Mesodermal cell (in vitro differentiated cells): ENCODE measurements at regions not wholly inside any gene's neighbourhood (a gene's known extent, or its start where the extent isn't known, plus 50 kb on each side); places are given as distances from the start of the nearest gene placed in this dataset.
"Not testable (repeated sequence)": the region's sequence is repeated elsewhere in the genome, so short reads cannot be mapped to it uniquely, and the experiment has no call there.

ENCODE experiments used
- H3K27ac ChIP-seq: 2 replicates; pipeline ENCODE4 v1.7.0; 2013; ENCODE audit warnings: mild to moderate bottlenecking, low read depth, low read length, moderate library complexity; ENCODE audit not compliant: severe bottlenecking
- H3K36me3 ChIP-seq: 2 replicates; pipeline ENCODE4 v1.7.1; 2013; ENCODE audit warnings: mild to moderate bottlenecking, low read length, moderate library complexity; ENCODE audit not compliant: control insufficient read depth, insufficient read depth
- H3K4me1 ChIP-seq: one replicate; pipeline ENCODE4 v1.7.1; 2013; ENCODE audit warnings: mild to moderate bottlenecking, low read length; ENCODE audit not compliant: insufficient read depth, control insufficient read depth, poor library complexity, severe bottlenecking
- H3K4me3 ChIP-seq: 2 replicates; pipeline ENCODE4 v1.7.0; 2013; ENCODE audit warnings: low read length, control low read depth, mild to moderate bottlenecking; ENCODE audit not compliant: insufficient read depth, poor library complexity, severe bottlenecking; ENCODE audit errors: extremely low read depth
- H3K9me3 ChIP-seq: 2 replicates; pipeline ENCODE4 v1.7.1; 2013; ENCODE audit warnings: mild to moderate bottlenecking, low read length, moderate library complexity; ENCODE audit not compliant: control insufficient read depth
- WGBS, 2 experiments: methylation state at CpG; one replicate each; pipeline ENCODE4 v1.1.5; 2013; ENCODE audit warnings: missing lambda C conversion rate in 2 of 2; ENCODE audit not compliant: insufficient coverage in 2 of 2; 5-methylcytosine and 5-hydroxymethylcytosine counted together

DNA sequence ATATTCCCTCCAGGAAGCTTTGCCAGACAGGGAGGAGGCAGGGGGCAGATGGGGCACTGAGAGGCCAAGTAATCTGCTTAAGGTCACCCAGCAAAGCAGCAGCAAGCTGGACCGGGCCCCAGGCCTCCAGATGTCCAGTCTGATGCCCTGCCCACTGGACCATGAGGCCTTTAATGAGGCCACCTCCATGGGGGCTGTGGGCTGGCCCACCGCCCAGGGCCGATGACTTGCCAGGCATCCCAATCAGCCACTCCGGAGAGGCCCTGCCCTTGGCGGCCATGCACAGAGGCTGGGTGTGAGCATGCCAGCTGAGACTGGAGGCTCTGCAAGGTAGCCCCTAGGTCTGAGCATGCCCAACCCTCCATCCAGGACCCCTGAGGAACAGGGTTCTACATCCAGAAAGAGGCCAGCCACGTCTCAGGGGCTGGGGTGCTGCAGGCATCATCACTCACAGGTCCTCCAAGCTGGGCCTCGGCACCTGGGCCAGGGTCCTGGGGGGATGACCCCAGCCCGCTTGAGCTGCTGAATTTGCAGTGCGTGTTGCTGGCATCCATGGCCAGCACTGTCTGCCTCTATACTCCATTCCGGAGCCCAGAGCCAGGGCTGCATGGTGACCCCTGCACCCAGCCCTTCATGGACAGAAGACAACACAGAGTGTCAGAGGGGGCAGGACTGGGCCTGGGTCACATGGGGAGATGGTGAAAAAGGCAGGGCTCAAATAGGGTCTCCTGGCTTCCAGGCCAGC, 164.2 kb downstream of the INHBB start:
- no peak overlapping the region for H3K4me3 ChIP-seq
- no peaks in the 10 kb centered on the region for H3K9me3 ChIP-seq
- no peak overlapping the region for H3K27ac ChIP-seq
- 87 to 90% methylated on average over 9 to 10 of the region's 10 CpGs for WGBS, 2 experiments
- H3K36me3 ChIP-seq, result no peaks in the 10 kb centered on the region
- H3K4me1 ChIP-seq, result peaks cover 3% of the 10 kb centered on the region

DNA sequence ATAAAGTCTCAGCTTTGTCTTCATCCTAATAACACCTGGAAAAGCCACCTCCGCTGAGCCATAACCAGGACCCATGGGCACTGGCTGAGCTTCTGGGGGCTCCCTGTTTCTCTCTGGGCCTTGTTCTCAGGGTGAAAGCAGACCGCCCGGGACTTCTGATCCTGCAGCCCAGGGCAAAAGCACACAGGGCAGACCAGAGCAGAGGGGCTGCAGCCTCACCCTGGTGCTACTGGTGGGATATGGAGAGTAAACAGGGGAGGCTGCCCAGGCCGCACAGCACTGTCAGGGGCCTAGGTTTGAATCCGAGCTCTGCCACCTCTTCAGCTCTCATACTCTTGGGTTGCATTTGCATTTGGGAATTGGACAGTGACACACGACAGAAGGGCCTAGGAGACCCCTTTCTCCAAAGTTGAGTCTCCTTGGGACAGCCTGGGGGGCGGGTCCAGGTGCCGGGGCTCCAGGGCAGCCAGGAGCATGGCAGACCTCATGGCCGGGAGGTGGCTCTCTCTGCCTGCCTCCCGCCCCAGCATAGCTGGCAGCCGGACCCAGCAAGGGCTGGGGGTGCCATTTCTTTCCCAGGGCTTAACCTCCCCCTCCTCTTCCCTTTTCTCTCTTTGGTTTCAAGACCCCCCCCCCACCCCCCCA, 164.9 kb downstream of the INHBB start:
- WGBS, 2 experiments, result 87 to 88% methylated on average over 8 to 9 of the region's 11 CpGs
- Histone ChIP-seq H3K9me3 (no peaks in the 10 kb centered on the region), H3K4me1 (peaks cover 3% of the 10 kb centered on the region), H3K36me3 (no peaks in the 10 kb centered on the region), H3K27ac (no peak overlapping the region), H3K4me3 (no peak overlapping the region)

DNA sequence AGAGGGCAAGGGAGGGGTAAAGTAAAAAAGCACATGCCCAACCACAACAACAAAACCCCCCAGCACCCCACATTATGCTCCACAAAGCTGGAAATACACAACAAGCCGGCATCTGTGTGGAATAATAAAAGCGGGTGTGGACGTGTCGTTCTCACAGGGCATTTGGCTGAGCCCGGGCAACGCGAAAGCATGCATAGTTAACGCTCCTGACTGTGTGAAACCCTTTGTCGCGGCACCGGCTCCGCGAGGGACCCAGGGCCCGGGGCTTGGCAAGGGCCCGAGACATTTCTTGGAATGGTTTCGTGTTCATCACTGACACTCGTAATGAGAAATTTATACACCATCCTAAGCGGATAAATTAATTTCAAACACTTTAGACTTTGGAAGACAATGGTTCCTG, 165.6 kb downstream of the INHBB start:
- Histone ChIP-seq H3K36me3 (no peaks in the 10 kb centered on the region), H3K9me3 (no peaks in the 10 kb centered on the region), H3K27ac (no peak overlapping the region), H3K4me3 (no peak overlapping the region), H3K4me1 (peaks cover 3% of the 10 kb centered on the region)
- WGBS, 2 experiments, result 26 to 31% methylated on average over 13 to 17 of the region's 18 CpGs

DNA sequence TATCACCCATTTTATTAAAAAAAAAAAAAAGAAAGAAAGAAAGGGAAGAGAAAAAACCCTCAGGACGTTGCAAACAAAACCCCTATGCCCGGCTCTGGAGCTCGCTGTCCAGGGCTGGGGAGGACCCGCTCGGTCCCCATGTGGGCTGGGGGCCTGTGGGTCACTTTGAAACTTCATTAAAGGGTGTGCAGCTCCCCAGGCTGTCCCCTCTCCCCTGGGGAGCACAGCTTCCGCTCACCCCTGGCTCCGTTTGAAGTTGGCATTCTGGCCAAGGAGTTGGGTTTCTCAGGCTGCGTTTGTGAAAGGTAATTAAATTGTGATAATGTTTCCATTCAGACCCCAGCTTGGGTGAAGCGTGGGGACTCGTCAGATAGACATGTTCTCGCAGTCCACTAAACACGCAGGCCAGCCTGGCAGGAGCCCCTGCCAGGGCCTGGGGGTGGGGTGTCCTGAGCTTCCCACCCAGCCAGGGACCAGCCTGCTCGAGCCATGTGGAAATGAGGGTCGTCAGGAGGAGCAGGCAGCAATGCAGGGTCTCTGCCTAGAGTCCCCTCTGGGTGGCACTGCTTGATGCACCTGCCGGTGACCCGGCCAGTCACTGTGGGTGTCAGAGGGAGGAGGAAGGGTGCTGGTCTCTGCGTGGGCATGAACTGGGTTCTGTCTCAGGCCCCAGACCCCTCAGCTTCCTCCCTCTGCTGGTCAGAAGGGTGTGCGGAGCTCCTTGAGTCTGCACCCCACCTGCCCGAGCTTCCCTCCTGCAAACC, 166.2 kb downstream of the INHBB start:
- WGBS, 2 experiments, result 70 to 71% methylated on average over 12 to 16 of the region's 19 CpGs
- H3K36me3 ChIP-seq, result no peaks in the 10 kb centered on the region
- peaks cover 3% of the 10 kb centered on the region for H3K4me1 ChIP-seq
- H3K4me3 ChIP-seq, result no peak overlapping the region
- H3K9me3 ChIP-seq, result no peaks in the 10 kb centered on the region
- no peak overlapping the region for H3K27ac ChIP-seq

DNA sequence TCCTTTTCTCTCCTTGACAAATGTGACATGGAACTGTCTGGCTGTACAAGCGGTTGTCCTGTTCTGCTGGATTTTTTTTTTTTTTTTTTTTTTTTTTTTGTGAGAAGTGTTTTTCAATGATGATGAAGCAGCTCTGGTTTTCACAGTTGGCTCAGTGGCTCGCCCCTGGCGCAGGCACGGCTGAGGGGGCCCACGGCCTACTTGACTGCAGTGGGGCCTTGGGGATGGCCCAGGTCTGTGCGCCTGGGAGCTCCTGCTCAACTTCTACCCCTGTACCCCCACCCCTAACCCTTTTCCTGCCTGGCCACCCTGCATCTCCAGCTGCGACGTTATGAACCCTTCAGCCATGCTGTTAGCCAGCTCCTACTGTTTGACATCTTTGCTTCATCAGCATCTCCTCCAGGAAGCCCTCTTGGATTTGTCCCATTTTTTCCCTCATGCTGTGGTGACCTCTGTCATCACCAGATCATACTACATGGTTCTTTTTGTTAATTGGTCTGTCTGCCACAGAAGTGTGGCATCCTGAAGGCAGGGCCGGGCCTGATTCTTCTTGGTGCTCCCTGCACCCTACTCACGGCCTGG, 167.9 kb downstream of the INHBB start:
- 90 to 91% methylated on average over 8 of the region's 10 CpGs for WGBS, 2 experiments
- no peak overlapping the region for H3K4me3 ChIP-seq
- no peaks in the 10 kb centered on the region for H3K36me3 ChIP-seq
- no peaks in the 10 kb centered on the region for H3K9me3 ChIP-seq
- H3K4me1 ChIP-seq, result peaks cover 3% of the 10 kb centered on the region
- no peak overlapping the region for H3K27ac ChIP-seq

DNA sequence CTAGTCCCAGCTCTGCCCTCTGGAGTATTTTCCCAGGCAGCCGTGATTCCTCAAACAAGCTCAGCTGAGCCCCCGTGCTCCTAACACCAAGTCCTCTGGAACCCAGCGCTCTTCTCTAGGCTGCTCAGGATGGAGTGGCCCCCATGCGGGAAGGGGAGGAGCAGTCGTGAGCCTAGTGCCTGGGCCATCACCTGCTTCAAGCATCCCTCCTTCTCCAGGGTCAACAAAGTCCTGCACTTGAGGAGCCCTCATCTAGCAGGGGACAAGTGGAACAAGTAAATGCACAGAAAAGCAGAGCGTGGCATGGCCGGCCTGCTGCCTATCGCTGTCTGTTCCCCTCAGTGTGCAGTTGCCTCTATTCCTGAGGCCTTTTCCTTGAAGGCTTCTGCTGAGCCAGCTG, 168.6 kb downstream of the INHBB start:
- H3K36me3 ChIP-seq, result no peaks in the 10 kb centered on the region
- H3K4me3 ChIP-seq, result no peak overlapping the region
- WGBS, 2 experiments, result 71% methylated on average over 7 to 8 of the region's 8 CpGs
- H3K4me1 ChIP-seq, result peaks cover 3% of the 10 kb centered on the region
- no peaks in the 10 kb centered on the region for H3K9me3 ChIP-seq
- H3K27ac ChIP-seq, result no peak overlapping the region

DNA sequence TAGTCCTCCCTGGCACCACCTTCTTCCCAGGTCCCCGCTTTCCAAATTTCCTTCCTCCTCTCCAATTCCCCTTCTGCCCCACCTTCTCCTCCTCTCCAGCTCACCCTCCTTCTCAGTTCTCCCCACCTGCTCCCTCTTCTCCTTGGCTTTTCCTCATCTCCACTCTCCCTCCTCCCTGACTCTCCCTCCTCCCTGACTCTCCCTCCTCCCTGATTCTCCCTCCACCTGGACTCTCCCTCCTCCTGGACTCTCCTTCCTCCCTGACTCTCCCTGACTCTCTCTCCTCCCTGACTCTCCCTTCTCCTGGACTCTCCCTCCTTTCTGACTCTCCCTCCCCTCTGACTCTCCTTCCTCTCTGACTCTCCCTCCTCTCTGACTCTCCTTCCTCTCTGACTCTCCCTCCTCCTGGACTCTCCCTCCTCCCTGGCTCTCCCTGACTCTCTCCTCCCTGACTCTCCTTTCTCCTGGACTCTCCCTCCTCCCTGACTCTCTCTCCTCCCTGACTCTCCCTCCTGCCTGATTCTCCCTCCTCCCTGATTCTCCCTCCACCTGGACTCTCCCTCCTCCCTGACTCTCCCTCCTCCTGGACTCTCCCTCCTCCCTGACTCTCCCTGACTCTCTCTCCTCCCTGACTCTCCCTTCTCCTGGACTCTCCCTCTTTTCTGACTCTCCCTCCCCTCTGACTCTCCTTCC, 169.3 kb downstream of the INHBB start:
- not testable (repeated sequence) for H3K4me3 ChIP-seq, H3K36me3 ChIP-seq, H3K9me3 ChIP-seq, H3K27ac ChIP-seq, H3K4me1 ChIP-seq
- WGBS, 2 experiments, result 95 to 100% methylated on average over 1 of the region's 1 CpG

DNA sequence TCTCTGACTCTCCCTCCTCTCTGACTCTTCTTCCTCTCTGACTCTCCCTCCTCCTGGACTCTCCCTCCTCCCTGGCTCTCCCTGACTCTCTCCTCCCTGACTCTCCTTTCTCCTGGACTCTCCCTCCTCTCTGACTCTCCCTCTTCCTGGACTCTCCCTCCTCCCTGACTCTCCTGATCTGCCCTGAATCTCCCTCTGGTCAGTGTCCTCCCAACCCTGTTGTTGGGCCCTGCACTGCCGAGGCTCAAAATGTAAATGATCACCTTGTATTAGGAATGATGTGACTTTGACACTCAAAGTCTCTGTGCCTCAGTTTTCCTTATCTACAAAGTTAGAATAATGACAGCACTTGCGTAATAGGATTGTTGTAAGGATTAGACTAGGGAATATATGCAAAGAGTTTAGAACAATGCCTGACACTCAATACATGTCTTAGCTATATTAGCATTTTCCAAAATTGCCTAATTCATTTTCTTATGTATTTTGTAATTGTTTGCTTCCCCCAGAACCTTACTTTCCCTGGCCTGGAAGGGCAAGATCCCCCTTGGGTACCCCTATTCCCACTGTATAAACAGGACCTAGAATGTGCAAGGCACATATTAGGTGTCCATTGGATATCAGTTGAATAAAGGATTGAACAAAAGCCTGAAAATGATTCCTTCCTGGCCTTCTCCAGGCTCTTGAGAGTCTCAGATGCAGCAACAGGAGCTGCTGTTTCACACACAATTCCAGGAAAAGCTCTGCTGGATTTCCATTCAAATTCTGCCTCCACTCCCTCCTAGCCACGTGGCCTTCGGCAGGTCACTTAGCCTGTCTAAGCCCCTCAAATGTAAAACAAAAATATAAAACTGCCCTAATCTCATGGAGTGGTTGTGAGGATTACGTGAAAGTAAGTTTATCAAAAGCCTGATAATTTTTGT, 170.1 kb downstream of the INHBB start:
- 67 to 100% methylated on average over 2 to 4 of the region's 5 CpGs for WGBS, 2 experiments

DNA sequence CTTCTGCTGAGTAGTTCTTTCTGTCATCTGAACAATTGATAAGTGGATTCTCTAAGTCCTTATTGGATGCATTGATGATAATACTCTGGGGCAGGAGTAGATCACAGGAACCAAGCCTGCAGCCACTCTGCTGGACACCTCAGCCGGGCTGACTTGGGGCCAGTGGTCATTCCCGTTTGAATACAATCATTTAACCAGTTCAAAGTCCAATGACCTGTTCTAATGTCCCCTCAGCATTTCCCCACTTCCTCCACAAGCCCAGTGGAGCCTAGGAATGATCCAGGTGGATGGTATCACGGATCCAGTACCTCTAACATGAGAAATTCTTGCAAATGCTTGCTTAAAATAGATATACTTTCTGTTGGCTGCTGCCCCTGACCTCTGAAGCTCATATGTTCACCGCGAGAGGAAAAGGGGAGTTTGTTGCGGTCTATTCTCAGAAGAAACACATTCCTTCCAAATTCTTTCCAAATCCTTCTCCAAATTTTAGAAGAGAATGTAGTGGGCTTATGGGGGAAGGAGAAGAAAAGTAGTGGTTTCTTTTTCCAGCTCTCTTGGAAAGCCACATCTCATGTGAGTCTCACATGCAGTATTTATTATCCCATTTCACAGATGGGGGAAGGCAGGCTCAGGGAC, 170.9 kb downstream of the INHBB start:
- 70 to 77% methylated on average over 2 to 3 of the region's 6 CpGs for WGBS, 2 experiments
- Histone ChIP-seq H3K9me3 (no peaks in the 10 kb centered on the region), H3K27ac (no peak overlapping the region), H3K36me3 (no peaks in the 10 kb centered on the region), H3K4me1 (peaks cover 3% of the 10 kb centered on the region), H3K4me3 (no peak overlapping the region)

More for the DNA sequence above, 170.1 kb downstream of the INHBB start:
- Histone ChIP-seq H3K9me3 (no peaks in the 10 kb centered on the region), H3K4me3 (no peak overlapping the region), H3K27ac (no peak overlapping the region), H3K36me3 (no peaks in the 10 kb centered on the region), H3K4me1 (peaks cover 3% of the 10 kb centered on the region)
